Stimulated activated CD4-positive, alpha-beta T cell treated with anti-CD3 and anti-CD28 coated beads, Interleukin-1b, Interleukin-23, amount 100 ng/mL, for 24 hours (primary cell): ENCODE measurements at regions not wholly inside any gene's neighbourhood (a gene's known extent, or its start where the extent isn't known, plus 50 kb on each side); places are given as distances from the start of the nearest gene placed in this dataset.
"Not testable (repeated sequence)": the region's sequence is repeated elsewhere in the genome, so short reads cannot be mapped to it uniquely, and the experiment has no call there.

Source experiments
- DNase-seq, 4 experiments: peaks; one replicate each; pipeline ENCODE4 v3.0.0-alpha.2; 2020; ENCODE audit warnings: low read depth in 4 of 4, low spot score in 1 of 4

- no peak for DNase-seq
These were observed 951.8 kb downstream of the SLC6A15 start for GRCh38 chr12:83960767-83961166.

- no peak for DNase-seq
These were observed 953.6 kb downstream of the SLC6A15 start for GRCh38 chr12:83958997-83959396.

DNA sequence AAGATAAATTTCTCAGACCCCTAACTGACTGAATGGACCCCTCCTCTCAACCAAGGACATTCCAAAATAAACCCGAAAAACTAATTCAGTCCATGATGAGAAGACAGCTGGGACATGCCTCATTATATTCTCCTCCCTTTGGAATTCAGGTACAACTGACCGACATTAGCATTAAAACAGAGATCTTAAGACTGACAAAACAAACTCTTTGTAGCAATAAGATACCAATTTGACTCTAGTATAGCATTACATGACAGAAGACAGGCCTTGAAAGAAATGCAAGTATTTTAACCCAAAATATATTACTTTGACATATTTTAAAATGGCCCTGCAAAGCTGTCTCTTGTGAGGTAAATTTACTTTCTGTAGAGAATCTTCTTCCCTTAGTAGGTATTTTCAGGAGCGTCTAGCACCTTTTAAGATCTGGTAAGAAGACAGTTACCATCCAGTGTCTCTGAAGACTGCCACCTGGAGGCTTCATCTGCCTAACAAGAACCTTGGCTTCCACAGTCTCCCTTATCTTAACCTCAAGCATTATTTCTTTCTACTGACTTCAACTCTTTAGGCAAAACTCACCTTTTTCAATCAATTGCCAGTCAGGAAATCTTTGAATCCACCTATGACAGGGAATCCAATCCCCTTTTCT lies 957.5 kb downstream of the SLC6A15 start:
- DNase-seq: no peak

- DNase-seq: no peak
These were observed 958.4 kb downstream of the SLC6A15 start for GRCh38 chr12:83954071-83954789.

DNA sequence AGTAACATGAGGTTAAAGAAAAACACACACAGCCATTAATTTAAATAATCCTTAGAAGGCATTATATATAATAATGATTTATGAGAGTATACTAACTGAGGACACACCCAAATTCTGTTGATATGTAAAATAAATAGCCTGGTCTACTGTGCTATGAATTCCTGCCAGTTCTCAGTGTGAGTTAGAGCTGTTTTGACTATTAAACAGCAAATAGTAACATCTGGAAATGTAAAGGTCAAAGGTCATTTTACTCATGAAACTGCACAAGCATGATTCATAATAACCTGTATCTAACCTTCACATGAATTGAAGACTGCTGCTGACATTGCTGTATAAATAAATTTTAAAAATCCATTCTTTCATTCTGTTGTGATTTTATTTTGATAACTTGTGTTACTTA lies 966.7 kb downstream of the SLC6A15 start:
- DNase-seq: no peak

DNA sequence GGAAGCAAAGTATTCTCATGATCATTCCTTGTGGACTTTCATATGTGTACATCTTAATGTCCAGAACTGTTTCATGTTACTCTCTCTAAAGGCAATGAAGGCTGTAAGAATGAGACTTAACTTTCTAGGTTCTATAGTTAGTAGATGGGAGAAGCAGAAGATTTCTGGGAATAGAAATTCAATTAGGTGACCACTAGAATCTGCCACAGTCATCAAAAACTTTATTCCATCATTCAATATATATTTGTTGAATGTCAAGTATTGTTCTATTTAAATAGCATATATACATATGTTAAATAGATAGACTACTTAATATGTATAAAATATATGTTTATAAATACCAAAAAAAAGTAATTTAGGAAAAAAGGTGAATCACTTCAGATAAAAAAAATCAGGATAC lies 972.9 kb downstream of the SLC6A15 start:
- DNase-seq: no peak

DNA sequence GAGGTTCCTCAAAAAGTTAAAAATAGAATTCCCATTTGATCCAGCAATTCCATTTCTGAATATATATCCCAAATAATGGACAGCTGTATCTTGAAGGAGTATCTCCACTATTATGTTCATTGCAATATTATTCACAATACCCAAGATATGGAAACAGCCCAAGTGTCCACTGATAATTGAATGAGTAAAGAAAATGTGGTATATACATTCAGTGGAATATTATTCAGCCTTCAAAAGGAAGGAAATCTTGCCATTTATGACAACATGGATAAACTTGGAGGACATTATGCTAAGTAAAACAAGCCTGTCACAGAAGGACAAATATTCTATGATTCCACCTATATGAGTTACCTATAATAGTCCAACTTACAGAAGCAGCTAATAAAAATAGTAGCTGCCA lies 979.0 kb downstream of the SLC6A15 start:
- no peak for DNase-seq

DNA sequence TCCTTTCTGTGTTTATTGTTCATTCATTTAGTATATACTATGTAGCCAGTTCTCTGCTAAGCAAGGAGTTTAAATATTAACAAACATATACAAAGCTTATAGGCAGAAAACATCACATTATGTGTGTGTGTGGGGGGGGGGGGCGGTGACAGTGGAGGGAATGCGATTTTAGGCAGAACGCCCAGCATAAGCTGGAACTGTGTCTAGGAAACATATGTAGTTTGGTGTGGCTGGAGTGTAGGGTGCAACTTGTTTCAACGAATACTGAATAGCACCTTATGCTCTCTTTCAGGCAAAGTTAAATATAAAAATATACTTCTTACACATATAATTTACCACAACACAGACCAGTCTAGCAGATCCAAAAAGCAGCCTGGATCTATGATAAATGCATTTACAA lies 980.6 kb downstream of the SLC6A15 start:
- DNase-seq: no peak

DNA sequence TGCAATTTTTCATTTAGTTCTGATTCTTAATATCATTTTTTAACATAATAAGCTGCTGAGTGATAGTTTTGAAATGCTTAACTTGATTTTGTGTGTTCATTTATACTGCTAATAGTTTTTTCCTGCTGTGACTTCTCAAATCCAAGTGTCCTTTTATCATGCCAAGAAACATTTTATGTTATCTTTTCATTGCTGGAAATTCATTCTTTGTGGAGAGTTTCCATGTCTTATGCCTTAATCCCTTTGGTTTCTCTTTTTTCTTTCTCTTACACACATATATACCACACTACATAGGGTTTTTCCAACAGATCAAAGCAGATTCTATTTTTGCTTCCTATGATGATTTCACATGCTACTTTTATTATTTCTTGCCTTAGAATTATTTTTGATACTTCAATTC lies 981.1 kb downstream of the SLC6A15 start:
- no peak for DNase-seq

GRCh38 chr12:83929792-83930191 lies 982.8 kb downstream of the SLC6A15 start:
- not testable (repeated sequence) for DNase-seq

DNA sequence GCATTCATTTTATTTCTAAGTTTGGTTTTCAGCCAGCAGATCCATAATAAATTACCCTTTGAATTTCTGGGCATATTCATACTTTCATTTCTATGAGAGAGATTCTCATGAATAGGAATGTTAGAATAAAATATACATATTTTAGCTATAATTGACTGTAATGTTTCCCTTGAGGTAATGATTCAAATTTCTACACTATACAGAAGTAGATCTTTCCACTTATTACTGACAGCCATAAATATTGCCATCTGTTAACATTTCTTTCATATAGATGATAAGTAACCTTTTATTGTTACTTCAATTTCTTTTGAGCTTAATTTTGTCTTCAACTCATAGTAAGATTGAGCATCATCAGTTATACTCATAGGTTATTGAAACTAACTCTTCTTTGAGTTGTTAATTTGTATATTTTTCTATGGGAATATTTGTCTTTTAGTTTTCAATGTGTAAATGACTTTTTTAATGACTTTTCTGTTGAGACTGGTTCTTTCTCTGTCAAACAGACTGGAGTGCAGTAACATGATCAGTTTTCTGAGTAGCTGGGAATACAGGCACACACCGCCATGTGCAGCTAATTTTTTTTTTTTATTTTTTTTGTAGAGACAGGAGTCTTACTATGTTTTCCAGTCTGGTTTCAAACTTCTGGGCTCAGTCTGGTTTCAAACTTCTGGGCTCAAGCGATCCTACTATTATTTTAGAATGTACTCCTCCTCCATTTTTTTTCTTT lies 991.6 kb downstream of the SLC6A15 start:
- no peak for DNase-seq

DNA sequence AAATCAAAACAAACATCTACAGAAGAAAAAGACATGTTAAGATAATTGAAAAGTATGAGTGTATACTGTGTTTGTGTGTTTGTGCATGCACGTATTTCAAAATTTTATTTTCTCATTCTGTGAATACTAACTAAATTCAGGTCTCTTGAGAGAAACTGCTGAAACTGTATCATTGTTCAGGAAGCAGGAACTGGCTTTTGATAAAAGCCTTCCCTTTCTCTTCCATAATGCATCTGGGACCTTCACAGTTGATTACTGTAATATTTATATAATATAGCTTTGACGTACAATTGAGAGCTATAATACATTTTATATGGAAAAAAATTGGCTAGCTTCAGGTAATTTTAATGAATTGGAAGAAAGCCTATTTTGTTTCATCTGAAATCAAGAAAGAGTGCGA lies 993.5 kb downstream of the SLC6A15 start:
- no peak for DNase-seq

- DNase-seq: no peak
These were observed 1008.4 kb downstream of the SLC6A15 start for GRCh38 chr12:83904175-83904574.

DNA sequence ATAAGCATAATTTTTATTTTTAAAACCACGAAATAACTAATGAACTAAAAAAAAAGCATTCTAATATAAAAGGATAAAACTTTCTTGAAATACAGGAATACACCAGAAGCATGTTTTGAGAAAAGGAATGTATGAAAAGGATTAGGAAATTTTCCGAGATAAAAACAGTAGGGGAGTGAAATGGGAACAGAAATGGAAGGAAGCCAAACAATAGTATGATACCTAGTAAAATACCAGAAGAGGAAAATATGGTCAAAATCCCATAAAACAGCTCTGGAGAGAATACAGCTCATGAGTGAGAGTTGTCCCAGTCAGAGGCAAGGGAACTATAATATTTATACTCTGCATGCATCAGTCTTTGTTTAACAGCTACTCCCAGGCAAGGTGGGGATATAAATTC lies 1016.2 kb downstream of the SLC6A15 start:
- no peak for DNase-seq

DNA sequence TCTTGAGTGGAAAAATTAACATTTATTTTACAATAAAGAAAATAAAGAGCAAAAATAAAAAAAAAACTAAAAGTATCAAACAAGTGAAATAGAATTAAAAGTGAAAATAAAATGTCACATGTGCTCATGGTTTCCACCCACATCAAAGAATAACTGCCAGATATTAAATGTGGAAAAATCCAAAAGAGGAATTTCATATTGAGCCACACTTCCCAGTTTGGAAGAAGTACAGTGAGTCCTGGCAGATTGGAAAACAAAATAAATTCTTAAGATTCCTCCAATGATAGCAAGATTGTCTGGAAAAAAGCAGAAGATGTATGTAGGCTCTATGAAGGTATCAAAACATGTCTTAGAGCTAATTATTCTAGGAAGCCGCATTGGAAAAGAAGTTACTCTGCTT lies 1019.5 kb downstream of the SLC6A15 start:
- no peak for DNase-seq

DNA sequence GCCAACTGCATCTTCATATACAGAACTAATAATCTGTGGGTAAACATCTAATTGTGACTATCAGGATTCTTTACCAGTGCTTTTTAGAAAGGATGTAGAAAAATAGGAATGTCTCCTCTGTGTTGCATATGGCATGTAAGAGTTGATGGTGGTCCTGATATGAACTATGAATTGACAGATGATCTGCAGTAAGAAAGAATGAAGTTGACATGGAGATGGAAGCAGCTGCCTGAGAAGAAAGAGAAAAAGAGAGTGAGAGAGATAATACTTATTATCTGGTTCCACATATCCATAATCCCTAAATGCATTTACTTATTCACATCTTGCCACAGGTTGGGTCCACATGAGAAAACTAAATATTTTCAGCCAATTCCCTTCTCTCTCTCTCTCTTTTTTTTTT lies 1022.9 kb downstream of the SLC6A15 start:
- no peak for DNase-seq

DNA sequence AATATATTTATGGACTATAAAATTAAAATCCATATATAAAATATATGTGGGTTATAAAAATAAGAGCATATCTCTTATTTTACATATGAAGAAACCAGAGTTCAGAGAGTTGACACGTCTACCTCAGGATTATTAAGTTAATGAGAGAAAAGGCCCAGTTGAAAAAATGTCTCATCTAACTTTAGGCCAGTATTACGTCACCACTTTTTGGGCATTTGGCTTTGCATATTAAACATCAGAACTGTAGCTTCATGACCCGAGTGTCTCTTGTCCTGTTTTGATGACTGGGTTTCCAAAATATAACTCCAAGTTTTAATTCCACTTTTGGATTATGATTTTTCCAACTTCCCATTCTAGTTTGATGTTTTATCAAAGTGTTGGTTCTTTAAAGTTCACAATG lies 1026.1 kb downstream of the SLC6A15 start:
- no peak for DNase-seq

DNA sequence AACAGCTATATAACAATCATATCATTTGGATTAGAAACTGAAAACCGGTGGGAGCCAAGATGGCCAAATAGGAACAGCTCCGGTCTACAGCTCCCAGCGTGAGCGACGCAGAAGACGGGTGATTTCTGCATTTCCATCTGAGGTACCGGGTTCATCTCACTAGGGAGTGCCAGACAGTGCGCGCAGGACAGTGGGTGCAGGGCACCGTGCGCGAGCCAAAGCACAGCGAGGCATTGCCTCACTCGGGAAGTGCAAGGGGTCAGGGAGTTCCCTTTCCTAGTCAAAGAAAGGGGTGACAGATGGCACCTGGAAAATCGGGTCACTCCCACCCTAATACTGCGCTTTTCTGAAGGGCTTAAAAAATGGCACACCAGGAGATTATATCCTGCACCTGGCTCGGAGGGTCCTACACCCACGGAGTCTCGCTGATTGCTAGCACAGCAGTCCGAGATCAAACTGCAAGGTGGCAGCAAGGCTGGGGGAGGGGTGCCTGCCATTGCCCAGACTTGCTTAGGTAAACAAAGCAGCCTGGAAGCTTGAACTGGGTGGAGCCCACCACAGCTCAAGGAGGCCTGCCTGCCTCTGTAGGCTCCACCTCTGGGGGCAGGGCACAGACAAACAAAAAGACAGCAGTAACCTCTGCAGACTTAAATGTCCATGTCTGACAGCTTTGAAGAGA lies 1041.5 kb downstream of the SLC6A15 start:
- not testable (repeated sequence) for DNase-seq

- DNase-seq: no peak
These were observed 1046.1 kb downstream of the SLC6A15 start for GRCh38 chr12:83866477-83866876.

DNA sequence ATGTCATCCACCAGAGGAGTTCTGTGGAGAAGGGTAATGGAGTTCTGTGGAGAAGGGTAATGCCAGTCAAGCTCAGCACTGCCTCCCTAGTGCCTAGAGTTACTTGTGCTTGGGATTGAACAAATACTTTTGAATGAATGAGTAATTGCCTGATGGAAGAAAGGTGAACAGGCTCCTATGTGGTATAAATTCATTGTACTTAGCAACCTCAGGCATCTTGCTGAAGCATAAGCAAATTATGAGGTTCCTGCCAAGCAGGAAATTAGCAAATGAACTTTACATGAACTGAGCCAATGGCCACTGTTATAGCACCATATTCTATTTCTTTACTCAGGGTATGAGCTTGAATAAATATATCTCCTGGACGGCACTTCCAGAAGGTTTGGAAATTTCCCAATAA lies 1047.2 kb downstream of the SLC6A15 start:
- no peak for DNase-seq

GRCh38 chr12:83864054-83864453 lies 1048.5 kb downstream of the SLC6A15 start:
- DNase-seq: no peak

- DNase-seq: no peak
These were observed 1053.6 kb downstream of the SLC6A15 start for GRCh38 chr12:83859021-83859420.
